DOHH2 (cell line): ENCODE measurements at regions not wholly inside any gene's neighbourhood (a gene's known extent, or its start where the extent isn't known, plus 50 kb on each side); places are given as distances from the start of the nearest gene placed in this dataset.

Source experiments
- CTCF ChIP-seq: fragments of 200-600 bp; sonication (generic); IDR thresholded peaks from one replicate; pipeline ENCODE4 v1.5.1; 2014; ENCODE audit warnings: antibody characterized with exemption, mild to moderate bottlenecking, low read depth, low read length; ENCODE audit not compliant: poor library complexity, severe bottlenecking
- EZH2phosphoT487 ChIP-seq: fragments of 200-600 bp; sonication (generic); IDR thresholded peaks from 2 replicates; pipeline ENCODE4 v1.6.1; 2017; ENCODE audit warnings: borderline replicate concordance, mild to moderate bottlenecking, antibody characterized with exemption, low read length, moderate library complexity, mixed read lengths

- TF ChIP-seq CTCF (no peak), EZH2phosphoT487 (no peak)
These were observed 140.5 kb downstream of the KCNA5 start for GRCh38 chr12:5184186-5184585.
